ENCODE measurements at regions not wholly inside any gene's neighbourhood (a gene's known extent, or its start where the extent isn't known, plus 50 kb on each side); places are given as distances from the start of the nearest gene placed in this dataset.
"Not testable (repeated sequence)": the region's sequence is repeated elsewhere in the genome, so short reads cannot be mapped to it uniquely, and the experiment has no call there.

GRCh38 chr3:177720927-177721326, 523.6 kb upstream of the TBL1XR1 start:
- not testable (repeated sequence) for H3K27me3 ChIP-seq (ENCODE audit: insufficient read depth, low read length); H3K79me1 ChIP-seq (ENCODE audit: low read length); H2BK12ac ChIP-seq (ENCODE audit: low read length); H2AK5ac ChIP-seq (ENCODE audit: low read length); H3K27ac ChIP-seq (ENCODE audit: low read depth, low read length); H3K9ac ChIP-seq (ENCODE audit: low read length); H2BK5ac ChIP-seq (ENCODE audit: low read depth, low read length, poor library complexity); H3K4ac ChIP-seq (ENCODE audit: low read depth, low read length); H3K79me2 ChIP-seq (ENCODE audit: control insufficient read depth, insufficient read depth, low read length, poor library complexity); H3K23ac ChIP-seq (ENCODE audit: low read length); H3K18ac ChIP-seq (ENCODE audit: low read length); H4K91ac ChIP-seq (ENCODE audit: low read depth, low read length); H3K4me3 ChIP-seq (ENCODE audit: low read depth, low read length); H3K36me3 ChIP-seq (ENCODE audit: control insufficient read depth in 1 of 2, insufficient read depth in 2 of 2, low read length in 2 of 2); H3K14ac ChIP-seq (ENCODE audit: low read length); H3K4me2 ChIP-seq (ENCODE audit: low read length); H2AFZ ChIP-seq (ENCODE audit: insufficient read depth, low read length, poor library complexity); H2BK120ac ChIP-seq (ENCODE audit: insufficient read depth, low read length, poor library complexity); H3K9me3 ChIP-seq (ENCODE audit: insufficient read depth, low read depth, low read length); DNase-seq; H4K12ac ChIP-seq (ENCODE audit: low read depth, low read length); H3K4me1 ChIP-seq (ENCODE audit: control insufficient read depth in 1 of 2, insufficient read depth in 2 of 2, low read length in 2 of 2); H4K8ac ChIP-seq (ENCODE audit: low read depth, low read length)
- no CpG with 5 or more reads among the region's 3 CpGs for WGBS (ENCODE audit: extremely low coverage, insufficient coverage, insufficient read length)

- no peak overlapping the region for H2BK12ac ChIP-seq (ENCODE audit: low read length)
- H4K12ac ChIP-seq (ENCODE audit: low read depth, low read length), result no peak overlapping the region
- H3K14ac ChIP-seq (ENCODE audit: low read length), result no peak overlapping the region
- no peaks in the 10 kb centered on the region for H3K79me1 ChIP-seq (ENCODE audit: low read length)
- H4K8ac ChIP-seq (ENCODE audit: low read depth, low read length), result no peak overlapping the region
- peak; percentile 33 to 86 for DNase-seq
- no peak overlapping the region for H3K4me3 ChIP-seq (ENCODE audit: low read depth, low read length)
- no peaks in the 10 kb centered on the region for H3K79me2 ChIP-seq (ENCODE audit: control insufficient read depth, insufficient read depth, low read length, poor library complexity)
- WGBS (ENCODE audit: extremely low coverage, insufficient coverage, insufficient read length), result no CpG with 5 or more reads among the region's 3 CpGs
- no peak overlapping the region for H4K91ac ChIP-seq (ENCODE audit: low read depth, low read length)
- no peak overlapping the region for H3K18ac ChIP-seq (ENCODE audit: low read length)
- H2AK5ac ChIP-seq (ENCODE audit: low read length), result no peak overlapping the region
- H3K9me3 ChIP-seq (ENCODE audit: insufficient read depth, low read depth, low read length), result no peaks in the 10 kb centered on the region
- H2AFZ ChIP-seq (ENCODE audit: insufficient read depth, low read length, poor library complexity), result no peak overlapping the region
- no peak overlapping the region for H3K4me2 ChIP-seq (ENCODE audit: low read length)
- no peak overlapping the region for H2BK5ac ChIP-seq (ENCODE audit: low read depth, low read length, poor library complexity)
- no peak overlapping the region for H3K23ac ChIP-seq (ENCODE audit: low read length)
- peak overlapping the region; percentile 6 for H3K27ac ChIP-seq (ENCODE audit: low read depth, low read length)
- no peaks in the 10 kb centered on the region for H3K27me3 ChIP-seq (ENCODE audit: insufficient read depth, low read length)
- H2BK120ac ChIP-seq (ENCODE audit: insufficient read depth, low read length, poor library complexity), result no peak overlapping the region
- H3K36me3 ChIP-seq (ENCODE audit: control insufficient read depth in 1 of 2, insufficient read depth in 2 of 2, low read length in 2 of 2), result no peaks in the 10 kb centered on the region
- H3K4ac ChIP-seq (ENCODE audit: low read depth, low read length), result no peak overlapping the region
- H3K4me1 ChIP-seq (ENCODE audit: control insufficient read depth in 1 of 2, insufficient read depth in 2 of 2, low read length in 2 of 2), result no peaks in the 10 kb centered on the region
- no peak overlapping the region for H3K9ac ChIP-seq (ENCODE audit: low read length)
Measured at GRCh38 chr3:177721864-177722785, 524.8 kb upstream of the TBL1XR1 start.

- H4K8ac ChIP-seq (ENCODE audit: low read depth, low read length), result no peak overlapping the region
- H2AFZ ChIP-seq (ENCODE audit: insufficient read depth, low read length, poor library complexity), result no peak overlapping the region
- no peaks in the 10 kb centered on the region for H3K36me3 ChIP-seq (ENCODE audit: control insufficient read depth in 1 of 2, insufficient read depth in 2 of 2, low read length in 2 of 2)
- WGBS (ENCODE audit: extremely low coverage, insufficient coverage, insufficient read length), result no CpG with 5 or more reads among the region's 6 CpGs
- H3K4me1 ChIP-seq (ENCODE audit: control insufficient read depth in 1 of 2, insufficient read depth in 2 of 2, low read length in 2 of 2), result no peaks in the 10 kb centered on the region
- no peak overlapping the region for H3K9ac ChIP-seq (ENCODE audit: low read length)
- no peaks in the 10 kb centered on the region for H3K79me1 ChIP-seq (ENCODE audit: low read length)
- no peak overlapping the region for H3K23ac ChIP-seq (ENCODE audit: low read length)
- peak overlapping the region; percentile 11 for H4K91ac ChIP-seq (ENCODE audit: low read depth, low read length)
- H3K4me2 ChIP-seq (ENCODE audit: low read length), result no peak overlapping the region
- DNase-seq, result peak in 1 of 2 donors; percentile 29
- H3K4me3 ChIP-seq (ENCODE audit: low read depth, low read length), result no peak overlapping the region
- H3K4ac ChIP-seq (ENCODE audit: low read depth, low read length), result no peak overlapping the region
- no peak overlapping the region for H3K18ac ChIP-seq (ENCODE audit: low read length)
- no peaks in the 10 kb centered on the region for H3K9me3 ChIP-seq (ENCODE audit: insufficient read depth, low read depth, low read length)
- H3K27ac ChIP-seq (ENCODE audit: low read depth, low read length), result no peak overlapping the region
- H2BK120ac ChIP-seq (ENCODE audit: insufficient read depth, low read length, poor library complexity), result peak overlapping the region; percentile 38
- H2AK5ac ChIP-seq (ENCODE audit: low read length), result no peak overlapping the region
- no peak overlapping the region for H2BK5ac ChIP-seq (ENCODE audit: low read depth, low read length, poor library complexity)
- H3K79me2 ChIP-seq (ENCODE audit: control insufficient read depth, insufficient read depth, low read length, poor library complexity), result no peaks in the 10 kb centered on the region
- H2BK12ac ChIP-seq (ENCODE audit: low read length), result no peak overlapping the region
- no peak overlapping the region for H4K12ac ChIP-seq (ENCODE audit: low read depth, low read length)
- H3K27me3 ChIP-seq (ENCODE audit: insufficient read depth, low read length), result no peaks in the 10 kb centered on the region
- H3K14ac ChIP-seq (ENCODE audit: low read length), result no peak overlapping the region
Measured at GRCh38 chr3:177724020-177724638, 526.8 kb upstream of the TBL1XR1 start.

- Histone ChIP-seq H2BK120ac (ENCODE audit: insufficient read depth, low read length, poor library complexity) (no peak overlapping the region), H3K27me3 (ENCODE audit: insufficient read depth, low read length) (no peaks in the 10 kb centered on the region), H3K4me1 (ENCODE audit: control insufficient read depth in 1 of 2, insufficient read depth in 2 of 2, low read length in 2 of 2) (no peaks in the 10 kb centered on the region), H4K91ac (ENCODE audit: low read depth, low read length) (no peak overlapping the region), H3K36me3 (ENCODE audit: control insufficient read depth in 1 of 2, insufficient read depth in 2 of 2, low read length in 2 of 2) (no peaks in the 10 kb centered on the region), H4K12ac (ENCODE audit: low read depth, low read length) (no peak overlapping the region), H3K9ac (ENCODE audit: low read length) (no peak overlapping the region), H3K9me3 (ENCODE audit: insufficient read depth, low read depth, low read length) (no peaks in the 10 kb centered on the region), H2AFZ (ENCODE audit: insufficient read depth, low read length, poor library complexity) (no peak overlapping the region), H3K4me2 (ENCODE audit: low read length) (no peak overlapping the region), H4K8ac (ENCODE audit: low read depth, low read length) (no peak overlapping the region), H3K27ac (ENCODE audit: low read depth, low read length) (no peak overlapping the region), H2AK5ac (ENCODE audit: low read length) (no peak overlapping the region), H2BK12ac (ENCODE audit: low read length) (no peak overlapping the region), H3K79me1 (ENCODE audit: low read length) (no peaks in the 10 kb centered on the region), H3K79me2 (ENCODE audit: control insufficient read depth, insufficient read depth, low read length, poor library complexity) (no peaks in the 10 kb centered on the region), H2BK5ac (ENCODE audit: low read depth, low read length, poor library complexity) (no peak overlapping the region), H3K14ac (ENCODE audit: low read length) (no peak overlapping the region), H3K18ac (ENCODE audit: low read length) (no peak overlapping the region), H3K4me3 (ENCODE audit: low read depth, low read length) (no peak overlapping the region), H3K23ac (ENCODE audit: low read length) (no peak overlapping the region), H3K4ac (ENCODE audit: low read depth, low read length) (no peak overlapping the region)
- DNase-seq, result no peak
- WGBS (ENCODE audit: extremely low coverage, insufficient coverage, insufficient read length), result no CpG with 5 or more reads among the region's 1 CpG
Measured at GRCh38 chr3:177725165-177725564, 527.9 kb upstream of the TBL1XR1 start.

Data from trophoblast cell (in vitro differentiated cells and primary cell).